Bronchial epithelial cell (primary cell): ENCODE measurements at regions not wholly inside any gene's neighbourhood (a gene's known extent, or its start where the extent isn't known, plus 50 kb on each side); places are given as distances from the start of the nearest gene placed in this dataset.
A peak's percentile ranks its signal among the peaks of the same experiment; 100 is the strongest.

Source experiments
- DNase-seq: peaks from one replicate; pipeline ENCODE4 v3.0.0-alpha.2; 2010; ENCODE audit warnings: low read depth
- FAIRE-seq: peaks from 2 replicates; lab custom pipeline; 2011; peaks lifted over from hg19 to GRCh38; lab: Jason Lieb, UNC
- H3K27me3 ChIP-seq: 2 replicates; pipeline ENCODE4 v1.5.1; 2011; ENCODE audit warnings: low read length; ENCODE audit not compliant: control insufficient read depth, insufficient read depth
- H3K36me3 ChIP-seq: 2 replicates; pipeline ENCODE4 v1.5.1; 2011; ENCODE audit warnings: low read length; ENCODE audit not compliant: control insufficient read depth, insufficient read depth
- H3K4me3 ChIP-seq: 2 replicates; pipeline ENCODE4 v1.5.1; 2011; ENCODE audit warnings: mild to moderate bottlenecking, low read depth, low read length, control low read depth
- CTCF ChIP-seq: IDR thresholded peaks from 2 replicates; pipeline ENCODE4 v1.5.1; 2011; ENCODE audit warnings: mild to moderate bottlenecking, moderate library complexity, low read length, control low read depth, inconsistent platforms; ENCODE audit not compliant: insufficient read depth, severe bottlenecking

GRCh38 chr12:62130834-62131552 is 129.2 kb upstream of the USP15 start:
- DNase-seq (no peak), FAIRE-seq (peak; percentile 40)
- H3K36me3 ChIP-seq = no peaks in the 10 kb centered on the region
- TF ChIP-seq CTCF = no peak
- no peak overlapping the region for H3K4me3 ChIP-seq
- H3K27me3 ChIP-seq = no peaks in the 10 kb centered on the region

- no peak for TF ChIP-seq CTCF
- DNase-seq (no peak), FAIRE-seq (no peak)
- no peaks in the 10 kb centered on the region for H3K36me3 ChIP-seq
- no peak overlapping the region for H3K4me3 ChIP-seq
- H3K27me3 ChIP-seq = no peaks in the 10 kb centered on the region
Observed at GRCh38 chr12:62133440-62133839, 126.8 kb upstream of the USP15 start.

GRCh38 chr12:62135553-62136200 is 124.5 kb upstream of the USP15 start:
- Histone ChIP-seq H3K36me3 (no peaks in the 10 kb centered on the region), H3K27me3 (no peaks in the 10 kb centered on the region), H3K4me3 (no peak overlapping the region)
- DNase-seq (no peak), FAIRE-seq (no peak)
- no peak for TF ChIP-seq CTCF

- Histone ChIP-seq H3K4me3 (no peak overlapping the region), H3K36me3 (no peaks in the 10 kb centered on the region), H3K27me3 (no peaks in the 10 kb centered on the region)
- FAIRE-seq (no peak), DNase-seq (no peak)
- TF ChIP-seq CTCF = no peak
Observed at GRCh38 chr12:62136496-62136895, 123.7 kb upstream of the USP15 start.

GRCh38 chr12:62138527-62138926 is 121.7 kb upstream of the USP15 start:
- no peak for DNase-seq
- Histone ChIP-seq H3K27me3 (no peaks in the 10 kb centered on the region), H3K4me3 (no peak overlapping the region), H3K36me3 (no peaks in the 10 kb centered on the region)
- no peak for FAIRE-seq
- TF ChIP-seq CTCF = no peak
